ENCODE measurements at regions not wholly inside any gene's neighbourhood (a gene's known extent, or its start where the extent isn't known, plus 50 kb on each side); places are given as distances from the start of the nearest gene placed in this dataset.

DNA sequence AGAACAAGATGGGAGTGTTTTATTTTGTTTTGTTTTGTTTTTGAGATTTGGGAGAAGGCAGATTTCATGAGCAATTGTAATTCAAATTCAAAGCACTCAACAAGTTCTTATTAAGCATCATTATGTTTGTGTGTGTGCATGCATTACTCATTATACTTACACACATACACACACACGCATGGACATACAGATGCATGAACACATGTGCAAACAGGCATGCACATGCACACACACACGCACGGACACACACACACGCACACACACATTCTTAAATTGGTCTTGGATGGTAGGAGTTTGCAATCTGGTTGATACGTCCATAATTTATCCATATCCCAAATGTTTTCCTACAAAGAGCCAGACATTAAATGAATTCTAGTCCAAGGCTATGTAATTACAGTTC is 702.8 kb downstream of the INHBA start:
- H3F3A ChIP-seq (ENCODE audit: low read depth), result no peaks in the 10 kb centered on the region
- no peak overlapping the region for H3K4me3 ChIP-seq
- TF ChIP-seq EZH2 (IDR thresholded peaks at IDR 0.05) (no peak), EZH2phosphoT487 (IDR thresholded peaks at IDR 0.05) (no peak)
- H3K4me1 ChIP-seq, result no peaks in the 10 kb centered on the region
- no peak overlapping the region for H3K27ac ChIP-seq
- no peaks in the 10 kb centered on the region for H3K9me3 ChIP-seq (ENCODE audit: low read depth)
- H3K79me2 ChIP-seq (ENCODE audit: low read depth), result no peaks in the 10 kb centered on the region
- H3K9me3 Mint-ChIP-seq, result no peaks in the 10 kb centered on the region
- no peaks in the 10 kb centered on the region for H3K36me3 ChIP-seq
- no peak overlapping the region for H3K4me2 ChIP-seq
- H2AFZ ChIP-seq (replicated peaks), result no peak overlapping the region
- no peaks in the 10 kb centered on the region for H3K36me3 Mint-ChIP-seq
- H3K27me3 ChIP-seq, result no peaks in the 10 kb centered on the region
- peaks cover 9% of the 10 kb centered on the region for H3K4me1 Mint-ChIP-seq
- H3K27ac Mint-ChIP-seq, result no peak overlapping the region
- no peak overlapping the region for H3K9ac ChIP-seq
- H3K4me3 Mint-ChIP-seq, result no peak overlapping the region
- DNase-seq (ENCODE audit: low spot score), result no peak
- peaks cover 3% of the 10 kb centered on the region for H3K27me3 Mint-ChIP-seq (ENCODE audit: insufficient read depth, low read depth)
- H4K20me1 ChIP-seq (ENCODE audit: low read depth), result no peaks in the 10 kb centered on the region

DNA sequence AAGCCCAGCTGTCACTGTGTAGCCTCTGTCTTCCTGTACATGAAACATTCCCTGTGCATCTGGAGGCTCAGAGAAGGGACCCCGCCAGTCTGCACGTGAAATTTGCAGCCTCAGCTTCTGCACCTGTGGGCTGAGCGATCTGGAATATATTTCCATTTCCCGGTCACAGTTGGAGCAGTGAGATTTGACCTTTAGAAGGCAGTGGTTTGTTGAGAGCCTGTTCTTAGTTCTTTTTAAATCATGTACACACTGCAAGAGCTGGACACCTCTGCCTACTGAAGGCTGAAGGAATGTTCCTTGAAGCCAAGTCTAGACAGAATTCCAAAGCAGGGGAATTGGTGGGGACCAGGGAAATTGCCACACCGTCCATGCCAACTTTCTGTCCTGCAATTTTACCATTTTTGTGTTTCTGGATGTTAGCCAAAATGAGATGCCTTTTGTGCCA is 706.6 kb downstream of the INHBA start:
- Histone ChIP-seq H3K27ac (no peak overlapping the region), H3K4me3 (no peak overlapping the region)
- no peak overlapping the region for H3K27ac Mint-ChIP-seq

DNA sequence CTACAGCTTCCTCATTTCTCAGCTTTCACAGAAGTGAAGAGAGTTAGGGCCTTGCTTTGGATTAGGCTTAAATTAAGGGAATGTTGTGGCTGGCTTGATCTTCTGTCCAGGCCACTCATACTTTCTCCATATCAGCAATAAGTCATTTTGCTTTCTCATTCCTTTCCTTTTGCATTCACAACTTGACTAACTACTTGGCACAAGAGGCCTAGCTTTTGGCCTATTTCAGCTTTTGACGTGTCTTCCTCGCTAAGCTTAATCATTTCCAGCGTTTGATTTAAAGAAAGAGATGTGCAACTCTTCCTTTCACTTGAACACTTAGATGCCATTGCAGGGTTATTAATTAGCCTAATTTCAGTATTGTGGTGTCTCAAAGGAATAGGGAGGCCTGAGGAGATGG is 712.0 kb downstream of the INHBA start:
- H3K9ac ChIP-seq, result no peak overlapping the region
- Mint-ChIP-seq H3K36me3 (no peaks in the 10 kb centered on the region), H3K4me3 (no peak overlapping the region), H3K9me3 (no peaks in the 10 kb centered on the region), H3K4me1 (no peaks in the 10 kb centered on the region), H3K27me3 (ENCODE audit: insufficient read depth, low read depth) (no peaks in the 10 kb centered on the region), H3K27ac (no peak overlapping the region)
- no peaks in the 10 kb centered on the region for H3K27me3 ChIP-seq
- H3K79me2 ChIP-seq (ENCODE audit: low read depth), result no peaks in the 10 kb centered on the region
- no peak for DNase-seq (ENCODE audit: low spot score)
- no peaks in the 10 kb centered on the region for H3K4me1 ChIP-seq
- no peak for TF ChIP-seq EZH2phosphoT487 (IDR thresholded peaks at IDR 0.05)
- no peak for TF ChIP-seq CTCF (IDR thresholded peaks at IDR 0.05)
- no peak for TF ChIP-seq EZH2 (IDR thresholded peaks at IDR 0.05)
- no peaks in the 10 kb centered on the region for H3F3A ChIP-seq (ENCODE audit: low read depth)
- H2AFZ ChIP-seq (replicated peaks), result no peak overlapping the region
- H3K4me3 ChIP-seq, result no peak overlapping the region
- H3K4me2 ChIP-seq, result no peak overlapping the region
- no peak overlapping the region for H3K27ac ChIP-seq
- no peaks in the 10 kb centered on the region for H3K9me3 ChIP-seq (ENCODE audit: low read depth)
- H4K20me1 ChIP-seq (ENCODE audit: low read depth), result no peaks in the 10 kb centered on the region
- no peaks in the 10 kb centered on the region for H3K36me3 ChIP-seq

More for the DNA sequence above, 706.6 kb downstream of the INHBA start:
- Histone ChIP-seq H3K4me2 (no peak overlapping the region), H3K9me3 (ENCODE audit: low read depth) (no peaks in the 10 kb centered on the region), H3K27me3 (no peaks in the 10 kb centered on the region), H4K20me1 (ENCODE audit: low read depth) (no peaks in the 10 kb centered on the region), H3F3A (ENCODE audit: low read depth) (no peaks in the 10 kb centered on the region), H3K9ac (no peak overlapping the region), H3K36me3 (no peaks in the 10 kb centered on the region), H3K79me2 (ENCODE audit: low read depth) (no peaks in the 10 kb centered on the region), H3K4me1 (no peaks in the 10 kb centered on the region), H2AFZ (replicated peaks) (no peak overlapping the region)
- H3K4me1 Mint-ChIP-seq, result peaks cover 9% of the 10 kb centered on the region
- no peak overlapping the region for H3K4me3 Mint-ChIP-seq
- H3K9me3 Mint-ChIP-seq, result no peaks in the 10 kb centered on the region
- no peaks in the 10 kb centered on the region for H3K36me3 Mint-ChIP-seq
- peaks cover 3% of the 10 kb centered on the region for H3K27me3 Mint-ChIP-seq (ENCODE audit: insufficient read depth, low read depth)
- TF ChIP-seq CTCF (IDR thresholded peaks at IDR 0.05) (no peak), EZH2 (IDR thresholded peaks at IDR 0.05) (no peak), EZH2phosphoT487 (IDR thresholded peaks at IDR 0.05) (no peak)
- DNase-seq (ENCODE audit: low spot score), result no peak

- Mint-ChIP-seq H3K36me3 (no peaks in the 10 kb centered on the region), H3K4me3 (no peak overlapping the region), H3K27ac (no peak overlapping the region), H3K9me3 (no peaks in the 10 kb centered on the region), H3K27me3 (ENCODE audit: insufficient read depth, low read depth) (no peaks in the 10 kb centered on the region), H3K4me1 (no peaks in the 10 kb centered on the region)
- H3K27ac ChIP-seq, result no peak overlapping the region
- no peaks in the 10 kb centered on the region for H4K20me1 ChIP-seq (ENCODE audit: low read depth)
- H3K9ac ChIP-seq, result no peak overlapping the region
- no peaks in the 10 kb centered on the region for H3K4me1 ChIP-seq
- H3K4me2 ChIP-seq, result no peak overlapping the region
- H3K9me3 ChIP-seq (ENCODE audit: low read depth), result no peaks in the 10 kb centered on the region
- DNase-seq (ENCODE audit: low spot score), result no peak
- H2AFZ ChIP-seq (replicated peaks), result no peak overlapping the region
- no peak overlapping the region for H3K4me3 ChIP-seq
- H3K36me3 ChIP-seq, result no peaks in the 10 kb centered on the region
- H3K27me3 ChIP-seq, result no peaks in the 10 kb centered on the region
- TF ChIP-seq CTCF (IDR thresholded peaks at IDR 0.05) (no peak), EZH2 (IDR thresholded peaks at IDR 0.05) (no peak), EZH2phosphoT487 (IDR thresholded peaks at IDR 0.05) (no peak)
- H3K79me2 ChIP-seq (ENCODE audit: low read depth), result no peaks in the 10 kb centered on the region
- no peaks in the 10 kb centered on the region for H3F3A ChIP-seq (ENCODE audit: low read depth)
Observed at GRCh38 chr7:40987571-40987970, 715.3 kb downstream of the INHBA start.

Measured in neural progenitor cell (in vitro differentiated cells).